PC-9 (cell line): ENCODE measurements at regions not wholly inside any gene's neighbourhood (a gene's known extent, or its start where the extent isn't known, plus 50 kb on each side); places are given as distances from the start of the nearest gene placed in this dataset.
"Not testable (repeated sequence)": the region's sequence is repeated elsewhere in the genome, so short reads cannot be mapped to it uniquely, and the experiment has no call there.

Experiments used
- BruUV-seq: library from RNA; stranded (reverse); fragments of 400-500 nt; replicated peaks from 2 replicates; lab custom pipeline; 2021; lab: Mats Ljungman, UMichigan
- CTCF ChIA-PET: fragments of 300-600 bp; sonication (Branson Sonifier 250); formaldehyde crosslinking; loops from one replicate; lab custom pipeline; 2022; ENCODE audit warnings: antibody characterized with exemption; lab: Charles Lee
- POLR2A ChIA-PET: fragments of 300-600 bp; sonication (Branson Sonifier 250); formaldehyde crosslinking; loops from one replicate; lab custom pipeline; 2022; ENCODE audit warnings: antibody characterized with exemption; ENCODE audit not compliant: unreplicated experiment; lab: Charles Lee
- DNase-seq, 2 experiments: peaks; one replicate each; pipeline versions ENCODE4 v3.0.0 to v3.0.0-alpha.2; 2015 to 2022; ENCODE audit warnings: mixed read lengths in 1 of 2
- H2AFZ ChIP-seq: fragments of 200-600 bp; sonication (generic); 2 replicates; pipeline ENCODE4 v1.8.1; 2017; ENCODE audit warnings: antibody characterized with exemption
- H3F3A ChIP-seq: fragments of 200-600 bp; sonication (generic); 2 replicates; pipeline ENCODE4 v1.8.1; 2017; ENCODE audit warnings: antibody characterized with exemption, mild to moderate bottlenecking, low read depth; ENCODE audit not compliant: insufficient read depth
- H3K27ac ChIP-seq: fragments of 200-600 bp; sonication (generic); 2 replicates; pipeline ENCODE4 v1.6.1; 2016; ENCODE audit warnings: mixed run types
- H3K27me3 ChIP-seq: fragments of 200-600 bp; sonication (generic); 2 replicates; pipeline ENCODE4 v1.6.1; 2016; ENCODE audit warnings: low read depth, mixed run types; ENCODE audit not compliant: insufficient read depth
- H3K36me3 ChIP-seq: fragments of 200-600 bp; sonication (generic); 2 replicates; pipeline ENCODE4 v1.6.1; 2016; ENCODE audit warnings: low read depth, mixed run types
- H3K4me1 ChIP-seq: fragments of 200-600 bp; sonication (generic); replicated peaks from 2 replicates; pipeline ENCODE4 v1.6.1; 2016; ENCODE audit warnings: mixed run types; ENCODE audit not compliant: insufficient read depth
- H3K4me2 ChIP-seq: fragments of 200-600 bp; sonication (generic); 2 replicates; pipeline ENCODE4 v1.6.1; 2017; ENCODE audit warnings: mixed run types
- H3K4me3 ChIP-seq: fragments of 200-600 bp; sonication (generic); 2 replicates; pipeline ENCODE4 v1.6.1; 2016; ENCODE audit warnings: mixed run types
- H3K79me2 ChIP-seq: fragments of 200-600 bp; sonication (generic); 2 replicates; pipeline ENCODE4 v1.6.1; 2017; ENCODE audit warnings: low read depth, mixed run types
- H3K9me2 ChIP-seq: fragments of 200-600 bp; sonication (generic); 2 replicates; pipeline ENCODE4 v1.8.1; 2017; ENCODE audit warnings: mild to moderate bottlenecking; ENCODE audit not compliant: insufficient read depth
- H3K9me3 ChIP-seq: fragments of 200-600 bp; sonication (generic); 2 replicates; pipeline ENCODE4 v1.8.1; 2016; ENCODE audit warnings: low read depth; ENCODE audit not compliant: insufficient read depth
- H4K20me1 ChIP-seq: fragments of 200-600 bp; sonication (generic); 2 replicates; pipeline ENCODE4 v1.8.1; 2017; ENCODE audit not compliant: insufficient read depth
- EZH2 ChIP-seq: fragments of 200-600 bp; sonication (generic); IDR thresholded peaks from 2 replicates; pipeline ENCODE4 v1.8.0; 2017; ENCODE audit warnings: antibody characterized with exemption, low read depth
- intact Hi-C: fragments of 100-400 bp; cut with micrococcal nuclease; formaldehyde crosslinking; loops from one replicate; pipeline ENCODE4 v1.10.0; 2022; ENCODE audit not compliant: unreplicated experiment
- TF ChIP-seq, protein P1 (sequence below): fragments of 200-600 bp; sonication (generic); conservative IDR thresholded peaks from 2 replicates; pipeline ENCODE4 v1.6.1; 2017; ENCODE audit warnings: mixed run types, antibody characterized with exemption, mild to moderate bottlenecking, moderate library complexity

DNA sequence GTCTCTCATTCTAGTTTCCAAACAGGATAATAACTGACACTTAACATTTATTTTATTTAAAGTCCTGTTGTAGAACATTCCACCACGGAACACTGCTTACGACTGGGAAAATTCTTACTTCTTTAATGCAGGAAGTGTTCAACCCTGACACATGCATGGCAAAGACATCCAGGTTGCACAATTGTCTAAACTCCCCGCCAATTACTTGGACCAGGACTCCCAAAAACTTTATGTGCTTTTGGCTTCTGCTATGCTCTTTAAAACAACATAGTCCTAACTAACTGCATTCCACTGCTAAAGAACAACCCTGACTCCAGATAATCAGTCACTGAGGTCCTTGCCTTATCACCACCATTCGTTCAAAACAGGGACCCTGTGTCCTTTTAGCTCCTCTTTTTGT is 995.8 kb downstream of the LTN1 start:
- H2AFZ ChIP-seq, H4K20me1 ChIP-seq, DNase-seq, H3K79me2 ChIP-seq, H3K4me2 ChIP-seq, H3F3A ChIP-seq, H3K9me2 ChIP-seq, H3K4me3 ChIP-seq, H3K27ac ChIP-seq, BruUV-seq, H3K9me3 ChIP-seq, intact Hi-C loops, H3K36me3 ChIP-seq, H3K27me3 ChIP-seq, POLR2A ChIA-PET, H3K4me1 ChIP-seq, CTCF ChIA-PET: not testable (repeated sequence)

DNA sequence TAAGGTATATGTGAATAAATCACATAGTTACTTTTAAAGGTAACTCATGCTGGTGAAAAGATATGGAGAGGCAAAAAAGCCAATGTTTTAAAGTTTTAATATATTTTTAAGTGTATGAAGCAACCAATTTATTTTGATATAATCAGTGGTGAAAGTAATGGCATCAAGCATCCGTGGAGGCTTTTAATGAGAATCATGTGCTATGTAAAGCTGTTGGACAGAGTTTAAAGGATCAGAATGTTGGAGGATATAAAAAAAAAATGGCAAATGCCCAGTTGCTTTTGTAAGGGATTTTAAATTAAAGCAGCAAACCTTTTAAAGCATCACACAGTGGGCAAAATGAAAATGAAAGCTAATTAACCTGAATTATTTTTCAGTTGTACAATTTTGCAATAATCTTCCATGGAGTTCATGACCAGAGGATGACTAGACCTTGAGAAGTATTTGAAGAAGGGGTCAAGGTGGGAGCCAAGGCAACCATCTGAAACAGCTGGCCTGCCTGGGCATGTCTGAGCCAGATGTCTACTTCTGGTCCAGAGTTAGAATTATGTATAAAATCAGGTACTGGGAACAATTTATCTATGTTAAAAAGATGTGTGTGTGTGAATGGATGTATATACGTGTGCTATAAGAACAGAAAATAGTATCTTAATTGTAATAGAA is 1007.9 kb downstream of the LTN1 start:
- H3K9me2 ChIP-seq, intact Hi-C loops, POLR2A ChIA-PET, H3K9me3 ChIP-seq, H3K4me3 ChIP-seq, H4K20me1 ChIP-seq, BruUV-seq, H3K27ac ChIP-seq, H3F3A ChIP-seq, DNase-seq, CTCF ChIA-PET, H2AFZ ChIP-seq, H3K79me2 ChIP-seq, H3K4me1 ChIP-seq, H3K27me3 ChIP-seq, H3K4me2 ChIP-seq, H3K36me3 ChIP-seq: not testable (repeated sequence)

GRCh38 chr21:27979446-27979845 is 1012.6 kb upstream of the ADAMTS5 start:
- H3K36me3 ChIP-seq, POLR2A ChIA-PET, H3K79me2 ChIP-seq, H3K4me3 ChIP-seq, H2AFZ ChIP-seq, H3K4me2 ChIP-seq, H3K4me1 ChIP-seq, H3K9me2 ChIP-seq, CTCF ChIA-PET, intact Hi-C loops, H3K27me3 ChIP-seq, DNase-seq, H3F3A ChIP-seq, H3K9me3 ChIP-seq, BruUV-seq, H3K27ac ChIP-seq, H4K20me1 ChIP-seq: not testable (repeated sequence)

- H2AFZ ChIP-seq, result no peak overlapping the region
- no peak for DNase-seq
- H3K4me1 ChIP-seq, result no peaks in the 10 kb centered on the region
- no peaks in the 10 kb centered on the region for H3K9me3 ChIP-seq
- H4K20me1 ChIP-seq, result no peaks in the 10 kb centered on the region
- no peak overlapping the region for H3K27ac ChIP-seq
- H3K9me2 ChIP-seq, result no peaks in the 10 kb centered on the region
- TF ChIP-seq, protein P1, sequence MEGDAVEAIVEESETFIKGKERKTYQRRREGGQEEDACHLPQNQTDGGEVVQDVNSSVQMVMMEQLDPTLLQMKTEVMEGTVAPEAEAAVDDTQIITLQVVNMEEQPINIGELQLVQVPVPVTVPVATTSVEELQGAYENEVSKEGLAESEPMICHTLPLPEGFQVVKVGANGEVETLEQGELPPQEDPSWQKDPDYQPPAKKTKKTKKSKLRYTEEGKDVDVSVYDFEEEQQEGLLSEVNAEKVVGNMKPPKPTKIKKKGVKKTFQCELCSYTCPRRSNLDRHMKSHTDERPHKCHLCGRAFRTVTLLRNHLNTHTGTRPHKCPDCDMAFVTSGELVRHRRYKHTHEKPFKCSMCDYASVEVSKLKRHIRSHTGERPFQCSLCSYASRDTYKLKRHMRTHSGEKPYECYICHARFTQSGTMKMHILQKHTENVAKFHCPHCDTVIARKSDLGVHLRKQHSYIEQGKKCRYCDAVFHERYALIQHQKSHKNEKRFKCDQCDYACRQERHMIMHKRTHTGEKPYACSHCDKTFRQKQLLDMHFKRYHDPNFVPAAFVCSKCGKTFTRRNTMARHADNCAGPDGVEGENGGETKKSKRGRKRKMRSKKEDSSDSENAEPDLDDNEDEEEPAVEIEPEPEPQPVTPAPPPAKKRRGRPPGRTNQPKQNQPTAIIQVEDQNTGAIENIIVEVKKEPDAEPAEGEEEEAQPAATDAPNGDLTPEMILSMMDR, result no peak
- no peak for TF ChIP-seq EZH2
- no peaks in the 10 kb centered on the region for H3F3A ChIP-seq
- H3K36me3 ChIP-seq, result no peaks in the 10 kb centered on the region
- CTCF ChIA-PET, result no interaction called here
- H3K27me3 ChIP-seq, result no peaks in the 10 kb centered on the region
- no peak overlapping the region for H3K4me3 ChIP-seq
- H3K4me2 ChIP-seq, result no peak overlapping the region
- no peaks in the 10 kb centered on the region for H3K79me2 ChIP-seq
- intact Hi-C loops, result no loop called here
- BruUV-seq, result no TSS peak
- POLR2A ChIA-PET, result no interaction called here
These were observed 1008.6 kb upstream of the ADAMTS5 start for GRCh38 chr21:27975514-27975913.

- H3K4me1 ChIP-seq, H3K36me3 ChIP-seq, BruUV-seq, H3K4me2 ChIP-seq, intact Hi-C loops, H2AFZ ChIP-seq, H3K9me2 ChIP-seq, H3K27ac ChIP-seq, CTCF ChIA-PET, H3K79me2 ChIP-seq, H3K4me3 ChIP-seq, H3K27me3 ChIP-seq, DNase-seq, H4K20me1 ChIP-seq, POLR2A ChIA-PET, H3K9me3 ChIP-seq, H3F3A ChIP-seq: not testable (repeated sequence)
These were observed 1007.3 kb upstream of the ADAMTS5 start for GRCh38 chr21:27974152-27974551.

DNA sequence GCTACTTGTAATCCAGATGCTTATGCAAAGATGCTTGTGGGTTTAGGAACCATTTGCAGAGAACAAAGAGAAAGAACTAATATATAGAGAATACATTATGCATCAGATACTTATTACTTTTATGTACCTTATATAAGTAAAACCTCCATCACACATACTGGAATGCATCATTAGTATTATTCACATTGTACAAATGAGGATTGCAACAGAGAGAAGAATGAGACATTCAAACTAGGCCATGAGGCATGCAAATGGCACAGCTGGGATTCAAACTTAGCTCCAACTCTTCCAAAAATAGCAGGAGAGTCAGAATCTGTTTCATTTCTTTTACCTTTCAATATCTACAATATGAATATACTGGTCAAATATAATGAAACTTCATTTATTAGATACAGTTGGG is 1001.4 kb upstream of the ADAMTS5 start:
- DNase-seq, H3K4me3 ChIP-seq, H3K9me2 ChIP-seq, CTCF ChIA-PET, H3K4me1 ChIP-seq, H4K20me1 ChIP-seq, H2AFZ ChIP-seq, H3K27me3 ChIP-seq, H3F3A ChIP-seq, intact Hi-C loops, POLR2A ChIA-PET, H3K27ac ChIP-seq, H3K79me2 ChIP-seq, BruUV-seq, H3K4me2 ChIP-seq, H3K36me3 ChIP-seq, H3K9me3 ChIP-seq: not testable (repeated sequence)
